Astrocyte (in vitro differentiated cells and primary cell): ENCODE measurements at regions not wholly inside any gene's neighbourhood (a gene's known extent, or its start where the extent isn't known, plus 50 kb on each side); places are given as distances from the start of the nearest gene placed in this dataset.

ENCODE experiments used
- EZH2 ChIP-seq: IDR thresholded peaks from 2 replicates; pipeline ENCODE4 v1.6.1; 2012; ENCODE audit warnings: mild to moderate bottlenecking, low read length, inconsistent platforms; ENCODE audit not compliant: insufficient read depth
- TF ChIP-seq, protein P1 (sequence below): IDR thresholded peaks from 2 replicates; pipeline ENCODE4 v1.5.1; 2011; ENCODE audit warnings: low read depth, mild to moderate bottlenecking, inconsistent platforms, low read length, moderate library complexity; ENCODE audit not compliant: insufficient read depth

DNA sequence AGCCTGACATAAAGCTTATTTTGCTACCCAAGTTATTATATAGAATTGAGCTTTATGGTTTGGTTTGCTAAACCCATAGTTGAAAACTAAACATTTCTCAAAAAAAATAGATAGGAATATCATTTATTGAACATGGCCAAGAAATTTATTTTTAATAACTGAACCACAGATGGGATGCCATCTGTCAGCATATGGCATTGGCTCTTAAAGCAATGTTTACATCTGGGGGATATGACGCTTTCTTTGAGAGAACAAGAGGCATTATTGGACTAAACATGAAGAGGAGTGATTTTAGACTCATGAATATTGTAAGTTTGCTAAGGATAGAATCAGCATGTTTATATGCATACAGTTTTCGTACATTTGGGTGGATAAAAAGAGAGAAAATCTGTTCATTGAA lies 132.6 kb upstream of the SLIT2 start:
- TF ChIP-seq, protein P1, sequence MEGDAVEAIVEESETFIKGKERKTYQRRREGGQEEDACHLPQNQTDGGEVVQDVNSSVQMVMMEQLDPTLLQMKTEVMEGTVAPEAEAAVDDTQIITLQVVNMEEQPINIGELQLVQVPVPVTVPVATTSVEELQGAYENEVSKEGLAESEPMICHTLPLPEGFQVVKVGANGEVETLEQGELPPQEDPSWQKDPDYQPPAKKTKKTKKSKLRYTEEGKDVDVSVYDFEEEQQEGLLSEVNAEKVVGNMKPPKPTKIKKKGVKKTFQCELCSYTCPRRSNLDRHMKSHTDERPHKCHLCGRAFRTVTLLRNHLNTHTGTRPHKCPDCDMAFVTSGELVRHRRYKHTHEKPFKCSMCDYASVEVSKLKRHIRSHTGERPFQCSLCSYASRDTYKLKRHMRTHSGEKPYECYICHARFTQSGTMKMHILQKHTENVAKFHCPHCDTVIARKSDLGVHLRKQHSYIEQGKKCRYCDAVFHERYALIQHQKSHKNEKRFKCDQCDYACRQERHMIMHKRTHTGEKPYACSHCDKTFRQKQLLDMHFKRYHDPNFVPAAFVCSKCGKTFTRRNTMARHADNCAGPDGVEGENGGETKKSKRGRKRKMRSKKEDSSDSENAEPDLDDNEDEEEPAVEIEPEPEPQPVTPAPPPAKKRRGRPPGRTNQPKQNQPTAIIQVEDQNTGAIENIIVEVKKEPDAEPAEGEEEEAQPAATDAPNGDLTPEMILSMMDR, result no peak
- no peak for TF ChIP-seq EZH2
